GM12891 (cell line): ENCODE measurements at regions not wholly inside any gene's neighbourhood (a gene's known extent, or its start where the extent isn't known, plus 50 kb on each side); places are given as distances from the start of the nearest gene placed in this dataset.

Source experiments
- POLR2A ChIP-seq: IDR thresholded peaks from 2 replicates; pipeline ENCODE4 v1.6.1; 2011; ENCODE audit warnings: low read depth, low read length, control low read depth
- POLR2AphosphoS5 ChIP-seq: IDR thresholded peaks from 2 replicates; pipeline ENCODE4 v1.6.1; 2011; ENCODE audit warnings: low read depth, low read length, control low read depth
- SPI1 ChIP-seq: IDR thresholded peaks from 2 replicates; pipeline ENCODE4 v1.6.1; 2011; ENCODE audit warnings: low read depth, low read length, control low read depth
- TAF1 ChIP-seq: IDR thresholded peaks from 2 replicates; pipeline ENCODE4 v1.6.1; 2011; ENCODE audit warnings: low read depth, low read length, control low read depth

- TF ChIP-seq POLR2A, result no peak
- TF ChIP-seq TAF1, result no peak
- TF ChIP-seq POLR2AphosphoS5, result no peak
- TF ChIP-seq SPI1, result no peak
Observed at GRCh38 chr6:22699151-22699550, 129.8 kb downstream of the HDGFL1 start.
